Upper lobe of right lung (tissue), 1 donor: ENCODE measurements at regions not wholly inside any gene's neighbourhood (a gene's known extent, or its start where the extent isn't known, plus 50 kb on each side); places are given as distances from the start of the nearest gene placed in this dataset.

Source experiments
- ATAC-seq: fragments of 200-7000 bp; cut with Tn5 transposase; one replicate; pipeline ENCODE4 v1.9.1; 2020; ENCODE audit warnings: mild to moderate bottlenecking, moderate library complexity
- DNase-seq: peaks from one replicate; pipeline ENCODE4 v3.0.0-alpha.2; 2020
- H3K27ac ChIP-seq: fragments of 200-600 bp; one replicate; pipeline ENCODE4 v1.8.0; 2022
- H3K27me3 ChIP-seq: fragments of 200-600 bp; one replicate; pipeline ENCODE4 v1.8.0; 2022; ENCODE audit warnings: mild to moderate bottlenecking
- H3K36me3 ChIP-seq: fragments of 200-600 bp; one replicate; pipeline ENCODE4 v1.8.0; 2022
- H3K4me1 ChIP-seq: fragments of 200-600 bp; one replicate; pipeline ENCODE4 v1.8.0; 2022
- H3K4me3 ChIP-seq: fragments of 200-600 bp; one replicate; pipeline ENCODE4 v1.8.0; 2022; ENCODE audit warnings: mild to moderate bottlenecking
- H3K9me3 ChIP-seq: fragments of 200-600 bp; one replicate; pipeline ENCODE4 v1.8.0; 2022
- intact Hi-C: fragments of 100-400 bp; cut with DNase I; formaldehyde crosslinking; loops from one replicate; pipeline ENCODE4 v1.11.0; 2022
- TF ChIP-seq, protein P1 (sequence below): fragments of 200-600 bp; IDR thresholded peaks from one replicate; pipeline ENCODE4 v1.8.0; 2022; ENCODE audit warnings: antibody characterized with exemption
- donor health status: DM: no; HTN: yes; CAD: no; lungs with severe emphysema.

DNA sequence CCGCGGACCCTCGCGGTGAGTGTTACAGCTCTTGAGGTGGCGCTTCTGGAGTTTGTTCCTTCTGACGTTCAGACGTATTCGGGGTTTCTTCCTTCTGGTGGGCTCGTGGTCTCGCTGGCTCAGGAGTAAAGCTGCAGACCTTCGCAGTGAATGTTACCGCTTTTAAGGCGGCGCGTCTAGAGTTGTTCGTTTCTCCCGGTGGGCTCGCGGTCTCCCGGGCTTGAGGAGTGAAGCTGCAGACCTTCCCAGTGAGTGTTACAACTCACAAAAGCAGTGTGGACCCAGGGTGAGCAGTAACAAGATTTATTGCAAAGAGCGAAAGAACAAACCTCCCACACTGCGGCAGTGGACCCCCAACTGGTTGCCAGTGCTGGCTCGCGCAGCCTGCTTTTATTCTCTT is 177.1 kb downstream of the UACA start:
- no peak for ATAC-seq
- no peak for DNase-seq
- Histone ChIP-seq H3K27me3 (peaks cover 15% of the 10 kb centered on the region), H3K9me3 (no peaks in the 10 kb centered on the region), H3K27ac (no peak overlapping the region), H3K4me1 (peaks cover 4% of the 10 kb centered on the region), H3K4me3 (no peak overlapping the region), H3K36me3 (no peaks in the 10 kb centered on the region)
- intact Hi-C loops: no loop called here
- TF ChIP-seq, protein P1, sequence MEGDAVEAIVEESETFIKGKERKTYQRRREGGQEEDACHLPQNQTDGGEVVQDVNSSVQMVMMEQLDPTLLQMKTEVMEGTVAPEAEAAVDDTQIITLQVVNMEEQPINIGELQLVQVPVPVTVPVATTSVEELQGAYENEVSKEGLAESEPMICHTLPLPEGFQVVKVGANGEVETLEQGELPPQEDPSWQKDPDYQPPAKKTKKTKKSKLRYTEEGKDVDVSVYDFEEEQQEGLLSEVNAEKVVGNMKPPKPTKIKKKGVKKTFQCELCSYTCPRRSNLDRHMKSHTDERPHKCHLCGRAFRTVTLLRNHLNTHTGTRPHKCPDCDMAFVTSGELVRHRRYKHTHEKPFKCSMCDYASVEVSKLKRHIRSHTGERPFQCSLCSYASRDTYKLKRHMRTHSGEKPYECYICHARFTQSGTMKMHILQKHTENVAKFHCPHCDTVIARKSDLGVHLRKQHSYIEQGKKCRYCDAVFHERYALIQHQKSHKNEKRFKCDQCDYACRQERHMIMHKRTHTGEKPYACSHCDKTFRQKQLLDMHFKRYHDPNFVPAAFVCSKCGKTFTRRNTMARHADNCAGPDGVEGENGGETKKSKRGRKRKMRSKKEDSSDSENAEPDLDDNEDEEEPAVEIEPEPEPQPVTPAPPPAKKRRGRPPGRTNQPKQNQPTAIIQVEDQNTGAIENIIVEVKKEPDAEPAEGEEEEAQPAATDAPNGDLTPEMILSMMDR: no peak

DNA sequence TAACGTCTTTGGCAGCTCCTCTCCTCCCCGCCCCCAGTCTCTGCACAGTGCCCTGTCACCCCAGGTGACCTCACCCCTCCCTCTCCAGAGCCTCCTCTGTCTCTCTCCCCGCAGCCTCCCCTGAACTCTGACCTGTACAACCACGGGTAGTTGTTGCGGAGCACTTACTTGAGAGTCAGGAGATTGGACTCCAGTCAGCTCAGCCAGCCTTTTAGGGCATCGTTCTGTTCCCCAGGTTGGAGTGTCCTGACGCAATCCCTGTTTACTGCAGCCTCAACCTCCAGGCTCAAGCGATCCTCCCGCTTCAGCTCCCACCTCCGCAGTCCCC is 177.7 kb downstream of the UACA start:
- no peak overlapping the region for H3K4me3 ChIP-seq
- intact Hi-C loops: no loop called here
- H3K9me3 ChIP-seq: no peaks in the 10 kb centered on the region

DNA sequence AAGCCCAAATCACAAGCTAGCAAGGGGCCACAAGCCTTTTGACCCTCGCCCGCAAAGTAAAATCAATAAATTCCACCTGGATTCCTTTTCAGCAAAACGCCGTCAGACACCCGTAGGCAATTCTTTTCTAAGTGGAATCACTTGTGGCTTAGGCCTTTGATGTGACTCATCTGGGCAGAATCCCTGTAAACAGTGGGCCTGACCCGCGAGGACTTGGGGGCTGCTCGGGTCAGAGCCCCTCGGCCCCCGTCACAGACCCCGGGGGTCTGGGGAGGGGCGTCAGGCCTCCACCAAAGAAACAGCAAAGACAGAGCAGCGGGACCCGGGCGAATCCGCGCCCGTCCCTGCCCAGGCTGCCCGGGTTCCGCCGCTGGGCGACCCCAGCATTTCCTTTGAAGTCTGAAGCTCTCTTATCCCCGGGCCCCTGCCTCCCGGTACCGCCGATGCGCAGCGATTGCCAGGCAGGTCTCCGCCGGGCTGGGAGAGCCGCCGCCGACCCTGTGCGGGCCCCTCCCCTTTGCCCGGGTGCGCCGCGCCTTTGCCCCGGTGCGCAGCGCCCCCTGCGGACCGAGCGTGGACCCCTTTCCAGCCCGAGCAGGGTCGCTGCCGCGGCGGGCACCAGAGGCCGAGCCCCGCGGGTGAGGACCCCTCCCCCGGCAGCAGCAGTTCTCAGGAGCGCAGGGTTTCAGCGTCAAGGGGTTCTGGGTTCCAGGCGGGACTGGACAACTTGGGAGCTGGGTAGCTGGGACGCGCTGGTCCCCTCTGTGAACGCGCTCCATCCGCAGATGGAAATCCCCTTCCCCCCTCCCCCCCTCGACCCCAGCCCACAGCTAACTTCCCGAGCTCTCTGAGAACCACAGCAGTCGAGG is 178.3 kb downstream of the UACA start:
- peak; percentile 56 for ATAC-seq

More for the DNA sequence above, 177.7 kb downstream of the UACA start:
- DNase-seq (no peak), ATAC-seq (peak; percentile 10)
- Histone ChIP-seq H3K4me1 (peaks cover 4% of the 10 kb centered on the region), H3K27ac (no peak overlapping the region), H3K27me3 (peaks cover 15% of the 10 kb centered on the region), H3K36me3 (no peaks in the 10 kb centered on the region)
- TF ChIP-seq, protein P1: no peak

DNA sequence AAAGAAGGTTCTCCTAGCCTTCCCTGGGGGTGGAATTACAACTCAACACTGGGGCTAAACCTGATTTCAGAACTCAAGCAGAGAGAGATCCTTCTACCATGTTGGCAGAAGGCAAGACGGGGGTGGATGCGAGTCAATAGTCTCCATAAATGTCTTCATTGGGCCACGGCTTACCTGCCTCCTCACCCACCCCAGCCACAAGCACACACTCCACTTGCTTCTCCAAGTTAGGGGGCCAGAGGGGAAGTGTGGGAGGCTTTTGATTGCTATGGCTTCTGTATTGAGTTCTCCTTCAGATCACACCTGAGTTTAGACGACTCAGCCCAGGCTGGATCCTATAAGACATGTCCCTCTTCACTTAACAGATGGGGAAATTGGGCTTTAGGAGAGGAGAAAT is 178.9 kb downstream of the UACA start:
- Histone ChIP-seq H3K4me1 (peaks cover 4% of the 10 kb centered on the region), H3K27ac (no peak overlapping the region), H3K36me3 (no peaks in the 10 kb centered on the region), H3K27me3 (peaks cover 15% of the 10 kb centered on the region), H3K4me3 (no peak overlapping the region), H3K9me3 (no peaks in the 10 kb centered on the region)
- TF ChIP-seq, protein P1: no peak
- DNase-seq (no peak), ATAC-seq (no peak)
- intact Hi-C loops: no loop called here

More for the DNA sequence above, 178.3 kb downstream of the UACA start:
- Histone ChIP-seq H3K9me3 (no peaks in the 10 kb centered on the region), H3K27me3 (peaks cover 15% of the 10 kb centered on the region), H3K36me3 (no peaks in the 10 kb centered on the region), H3K4me1 (peaks cover 4% of the 10 kb centered on the region), H3K27ac (no peak overlapping the region), H3K4me3 (no peak overlapping the region)
- no peak for DNase-seq
- TF ChIP-seq, protein P1: peak; percentile 36
- intact Hi-C loops: no loop called here

DNA sequence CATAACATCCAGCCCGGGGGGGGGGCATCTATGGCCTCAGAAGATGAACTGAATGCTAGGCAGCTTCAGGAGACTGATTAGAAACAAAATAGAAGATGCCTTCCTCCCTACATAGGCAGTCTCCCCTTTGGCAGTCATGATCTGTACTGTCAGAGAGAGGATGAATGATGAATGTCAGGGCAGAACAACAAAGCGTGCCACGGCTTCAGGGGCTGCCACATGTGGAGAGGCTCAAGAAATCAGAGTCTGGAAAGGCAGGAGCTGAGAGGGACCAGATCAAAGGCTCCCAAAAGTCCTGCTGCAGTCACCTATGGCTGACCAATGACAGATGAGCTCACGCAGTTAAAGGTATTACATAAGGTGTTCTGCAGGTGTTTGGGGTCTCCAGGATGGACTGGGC is 180.4 kb downstream of the UACA start:
- Histone ChIP-seq H3K9me3 (no peaks in the 10 kb centered on the region), H3K4me3 (no peak overlapping the region), H3K4me1 (peaks cover 4% of the 10 kb centered on the region), H3K27me3 (peaks cover 15% of the 10 kb centered on the region), H3K36me3 (no peaks in the 10 kb centered on the region), H3K27ac (no peak overlapping the region)
- intact Hi-C loops: no loop called here
- DNase-seq (no peak), ATAC-seq (no peak)
- TF ChIP-seq, protein P1: no peak
